Keratinocyte (primary cell): ENCODE measurements at regions not wholly inside any gene's neighbourhood (a gene's known extent, or its start where the extent isn't known, plus 50 kb on each side); places are given as distances from the start of the nearest gene placed in this dataset.

Source experiments
- DNase-seq: peaks from one replicate; pipeline ENCODE4 v3.0.0-alpha.2; 2011; ENCODE audit warnings: low read depth, missing footprints, low spot score
- FAIRE-seq: peaks from 2 replicates; lab custom pipeline; 2011; peaks lifted over from hg19 to GRCh38; lab: Jason Lieb, UNC
- H2AFZ ChIP-seq: 2 replicates; pipeline ENCODE4 v1.6.0; 2012; ENCODE audit warnings: low read length, control low read depth, inconsistent platforms; ENCODE audit not compliant: control insufficient read depth
- H3K27ac ChIP-seq: 2 replicates; pipeline ENCODE4 v1.5.1; 2011; ENCODE audit warnings: low read length; ENCODE audit not compliant: control insufficient read depth, insufficient read depth
- H3K27me3 ChIP-seq: 3 replicates; pipeline ENCODE4 v1.6.0; 2011; ENCODE audit warnings: low read length; ENCODE audit not compliant: control insufficient read depth, insufficient read depth; ENCODE audit errors: extremely low read depth
- H3K36me3 ChIP-seq, 2 experiments: 2 replicates in 1 of 2; 3 replicates in 1 of 2; pipeline ENCODE4 v1.5.1; 2011; ENCODE audit warnings: low read length in 2 of 2, mild to moderate bottlenecking in 1 of 2; ENCODE audit not compliant: control insufficient read depth in 2 of 2, insufficient read depth in 2 of 2; ENCODE audit errors: extremely low read depth in 1 of 2
- H3K4me1 ChIP-seq: 3 replicates; pipeline ENCODE4 v1.5.1; 2011; ENCODE audit warnings: low read length; ENCODE audit not compliant: control insufficient read depth, insufficient read depth; ENCODE audit errors: extremely low read depth
- H3K4me2 ChIP-seq: 3 replicates; pipeline ENCODE4 v1.6.0; 2011; ENCODE audit warnings: low read depth, low read length; ENCODE audit not compliant: control insufficient read depth, insufficient read depth; ENCODE audit errors: extremely low read depth
- H3K4me3 ChIP-seq, 3 experiments: fragments of 200-600 bp in 1 of 3; sonication (generic) in 1 of 3; 2 replicates in 2 of 3; 3 replicates in 1 of 3; pipeline ENCODE4 v1.5.1; 2011 to 2016; ENCODE audit warnings: low read length in 3 of 3, mild to moderate bottlenecking in 3 of 3, control low read depth in 2 of 3, inconsistent platforms in 1 of 3, low read depth in 1 of 3, mixed read lengths in 1 of 3, mixed run types in 1 of 3, moderate library complexity in 1 of 3; ENCODE audit not compliant: control insufficient read depth in 2 of 3, insufficient read depth in 2 of 3; ENCODE audit errors: extremely low read depth in 1 of 3
- H3K79me2 ChIP-seq: 2 replicates; pipeline ENCODE4 v1.6.0; 2012; ENCODE audit warnings: low read length; ENCODE audit not compliant: control insufficient read depth, insufficient read depth
- H3K9ac ChIP-seq: 3 replicates; pipeline ENCODE4 v1.6.0; 2011; ENCODE audit warnings: low read length; ENCODE audit not compliant: control insufficient read depth, insufficient read depth; ENCODE audit errors: extremely low read depth
- H3K9me1 ChIP-seq: 3 replicates; pipeline ENCODE4 v1.6.0; 2011; ENCODE audit warnings: low read length; ENCODE audit not compliant: control insufficient read depth, insufficient read depth; ENCODE audit errors: extremely low read depth
- H3K9me3 ChIP-seq: 2 replicates; pipeline ENCODE4 v1.5.1; 2012; ENCODE audit warnings: low read depth, low read length; ENCODE audit not compliant: control insufficient read depth
- H4K20me1 ChIP-seq: 3 replicates; pipeline ENCODE4 v1.6.0; 2011; ENCODE audit warnings: low read length; ENCODE audit not compliant: control insufficient read depth, insufficient read depth; ENCODE audit errors: extremely low read depth
- EZH2 ChIP-seq: IDR thresholded peaks from one replicate; pipeline ENCODE4 v1.6.1; 2012; ENCODE audit warnings: inconsistent platforms, mild to moderate bottlenecking, low read length, moderate library complexity
- dilution Hi-C: fragments of 300-500 bp; cut with MboI; formaldehyde crosslinking; loops from one replicate; pipeline ENCODE4 v1.7.0; 2020; ENCODE audit warnings: low sequenced_read_pairs; ENCODE audit not compliant: extremely low pct_ligation_motif_present
- TF ChIP-seq, protein P1 (sequence below), 3 experiments: IDR thresholded peaks in 1 of 3; conservative IDR thresholded peaks in 1 of 3; optimal IDR thresholded peaks in 1 of 3; 2 replicates in 2 of 3; 3 replicates in 1 of 3; pipeline versions ENCODE3 to v1.5.1; 2011; ENCODE audit warnings: low read length in 3 of 3, mild to moderate bottlenecking in 3 of 3, moderate library complexity in 2 of 3, control low read depth in 1 of 3, inconsistent platforms in 1 of 3; ENCODE audit not compliant: insufficient read depth in 2 of 3; ENCODE audit errors: extremely low read depth in 1 of 3

DNA sequence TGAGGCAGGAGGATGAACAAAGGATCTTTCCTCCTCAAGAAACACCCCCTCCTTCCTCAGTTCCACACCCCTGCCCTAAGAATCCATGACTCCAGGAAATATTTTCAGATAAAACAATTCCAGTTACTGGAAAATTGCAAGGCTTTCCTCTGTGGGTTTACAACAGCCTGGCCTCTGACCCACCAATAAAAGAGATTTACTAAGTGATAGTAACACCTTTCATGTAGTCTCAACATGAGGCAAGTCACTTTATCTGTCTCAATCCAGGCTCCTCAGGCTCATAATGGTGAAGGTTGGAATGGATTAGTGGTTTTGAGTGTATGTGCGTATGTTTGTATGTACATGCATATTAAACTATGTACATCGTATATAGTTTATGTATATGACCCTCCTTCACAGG lies 71.4 kb upstream of the PPP2R5A start:
- H3K27ac ChIP-seq, result no peak overlapping the region
- no peaks in the 10 kb centered on the region for H3K36me3 ChIP-seq
- H3K27me3 ChIP-seq, result no peaks in the 10 kb centered on the region
- DNase-seq (no peak), FAIRE-seq (no peak)
- no peak overlapping the region for H3K4me2 ChIP-seq
- H3K79me2 ChIP-seq, result no peaks in the 10 kb centered on the region
- H3K9ac ChIP-seq, result no peak overlapping the region
- H3K4me1 ChIP-seq, result no peaks in the 10 kb centered on the region
- no peak overlapping the region for H3K4me3 ChIP-seq
- H2AFZ ChIP-seq, result no peak overlapping the region
- H4K20me1 ChIP-seq, result no peaks in the 10 kb centered on the region
- TF ChIP-seq, protein P1, sequence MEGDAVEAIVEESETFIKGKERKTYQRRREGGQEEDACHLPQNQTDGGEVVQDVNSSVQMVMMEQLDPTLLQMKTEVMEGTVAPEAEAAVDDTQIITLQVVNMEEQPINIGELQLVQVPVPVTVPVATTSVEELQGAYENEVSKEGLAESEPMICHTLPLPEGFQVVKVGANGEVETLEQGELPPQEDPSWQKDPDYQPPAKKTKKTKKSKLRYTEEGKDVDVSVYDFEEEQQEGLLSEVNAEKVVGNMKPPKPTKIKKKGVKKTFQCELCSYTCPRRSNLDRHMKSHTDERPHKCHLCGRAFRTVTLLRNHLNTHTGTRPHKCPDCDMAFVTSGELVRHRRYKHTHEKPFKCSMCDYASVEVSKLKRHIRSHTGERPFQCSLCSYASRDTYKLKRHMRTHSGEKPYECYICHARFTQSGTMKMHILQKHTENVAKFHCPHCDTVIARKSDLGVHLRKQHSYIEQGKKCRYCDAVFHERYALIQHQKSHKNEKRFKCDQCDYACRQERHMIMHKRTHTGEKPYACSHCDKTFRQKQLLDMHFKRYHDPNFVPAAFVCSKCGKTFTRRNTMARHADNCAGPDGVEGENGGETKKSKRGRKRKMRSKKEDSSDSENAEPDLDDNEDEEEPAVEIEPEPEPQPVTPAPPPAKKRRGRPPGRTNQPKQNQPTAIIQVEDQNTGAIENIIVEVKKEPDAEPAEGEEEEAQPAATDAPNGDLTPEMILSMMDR (optimal IDR thresholded peaks at IDR 0.05 in 1 of 3, IDR thresholded peaks at IDR 0.05 in 1 of 3, conservative IDR thresholded peaks at IDR 0.05 in 1 of 3; ENCODE audit: extremely low read depth in 1 of 3, insufficient read depth in 2 of 3, low read length in 3 of 3), result no peak
- no peak for TF ChIP-seq EZH2
- no peaks in the 10 kb centered on the region for H3K9me3 ChIP-seq
- H3K9me1 ChIP-seq, result no peaks in the 10 kb centered on the region
- dilution Hi-C loops, result no loop called here

DNA sequence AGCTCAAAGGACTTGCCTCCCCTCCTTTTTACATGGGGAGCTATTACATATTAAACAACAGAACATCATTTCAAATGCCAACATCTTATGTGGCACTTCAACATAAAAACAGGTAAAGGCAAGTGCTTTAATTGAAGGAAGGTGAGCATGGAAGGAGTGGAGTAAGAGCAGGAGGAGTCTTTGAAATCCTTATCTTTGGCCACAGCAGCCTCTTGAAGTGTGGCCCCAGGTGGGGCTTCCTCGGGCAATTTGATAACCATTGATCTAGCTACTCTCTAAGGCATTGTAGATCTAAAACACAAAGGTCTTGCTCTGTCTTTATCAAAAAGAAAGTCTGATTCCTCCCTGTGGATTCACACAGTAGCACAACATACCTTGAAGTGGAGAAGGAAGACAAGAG lies 70.9 kb upstream of the PPP2R5A start:
- no peaks in the 10 kb centered on the region for H3K27me3 ChIP-seq
- dilution Hi-C loops, result no loop called here
- H3K9ac ChIP-seq, result no peak overlapping the region
- H3K27ac ChIP-seq, result no peak overlapping the region
- H2AFZ ChIP-seq, result no peak overlapping the region
- no peaks in the 10 kb centered on the region for H4K20me1 ChIP-seq
- no peaks in the 10 kb centered on the region for H3K4me1 ChIP-seq
- no peaks in the 10 kb centered on the region for H3K9me3 ChIP-seq
- TF ChIP-seq, protein P1 (optimal IDR thresholded peaks at IDR 0.05 in 1 of 3, IDR thresholded peaks at IDR 0.05 in 1 of 3, conservative IDR thresholded peaks at IDR 0.05 in 1 of 3; ENCODE audit: extremely low read depth in 1 of 3, insufficient read depth in 2 of 3, low read length in 3 of 3), result no peak
- TF ChIP-seq EZH2, result no peak
- FAIRE-seq (no peak), DNase-seq (no peak)
- H3K9me1 ChIP-seq, result no peaks in the 10 kb centered on the region
- H3K79me2 ChIP-seq, result no peaks in the 10 kb centered on the region
- no peak overlapping the region for H3K4me3 ChIP-seq
- no peak overlapping the region for H3K4me2 ChIP-seq
- no peaks in the 10 kb centered on the region for H3K36me3 ChIP-seq
